ENCODE measurements at regions not wholly inside any gene's neighbourhood (a gene's known extent, or its start where the extent isn't known, plus 50 kb on each side); places are given as distances from the start of the nearest gene placed in this dataset.

- peak in 1 of 2 donors; percentile 20 for TF ChIP-seq POLR2A (IDR thresholded peaks at IDR 0.05)
- no peak for TF ChIP-seq CTCF (IDR thresholded peaks at IDR 0.05 in 4 of 5, conservative IDR thresholded peaks at IDR 0.05 in 1 of 5)
- ATAC-seq (no peak), DNase-seq (no peak)
- Histone ChIP-seq H3K27me3 (no peaks in the 10 kb centered on the region), H3K4me3 (peak overlapping the region; percentile 25 to 81 (median 68)), H3K36me3 (no peaks in the 10 kb centered on the region), H3K9me3 (no peaks in the 10 kb centered on the region), H3K27ac (peak overlapping the region; percentile 91 to 97 (median 94)), H3K4me1 (peaks cover 37 to 74% of the 10 kb centered on the region in 2 donors)
- intact Hi-C loops (cut with DNase I; ENCODE audit: low total_unique reads) (loop anchor here (5.0 to 10.0 kb wide), 2 partner anchors 164 to 1719 kb away; partner anchors contain the start of gene AHCYL2), in situ Hi-C loops (cut with MboI; ENCODE audit: low sequenced_read_pairs in 4 of 4) (no loop called here)
These were observed 209.4 kb upstream of the KLF14 start for GRCh38 chr7:130943336-130943901.

GRCh38 chr7:130943981-130944380 lies 210.0 kb upstream of the KLF14 start:
- TF ChIP-seq POLR2A (IDR thresholded peaks at IDR 0.05) (no peak), CTCF (IDR thresholded peaks at IDR 0.05 in 4 of 5, conservative IDR thresholded peaks at IDR 0.05 in 1 of 5) (no peak)
- peak overlapping the region; percentile 25 to 81 (median 68) for H3K4me3 ChIP-seq
- DNase-seq, result no peak
- in situ Hi-C loops (cut with MboI; ENCODE audit: low sequenced_read_pairs in 4 of 4), result no loop called here
- H3K4me1 ChIP-seq, result peaks cover 42 to 74% of the 10 kb centered on the region in 2 donors
- intact Hi-C loops (cut with DNase I; ENCODE audit: low total_unique reads), result loop anchor here (5.0 to 10.0 kb wide), 2 partner anchors 163 to 1719 kb away; partner anchors contain the start of gene AHCYL2
- H3K36me3 ChIP-seq, result no peaks in the 10 kb centered on the region
- no peaks in the 10 kb centered on the region for H3K27me3 ChIP-seq
- no peak for ATAC-seq
- peak overlapping the region; percentile 91 to 97 (median 94) for H3K27ac ChIP-seq
- H3K9me3 ChIP-seq, result no peaks in the 10 kb centered on the region

- no peaks in the 10 kb centered on the region for H3K27me3 ChIP-seq
- in situ Hi-C loops (cut with MboI; ENCODE audit: low sequenced_read_pairs in 4 of 4), result no loop called here
- peak in 1 of 2 donors; percentile 3 for ATAC-seq
- H3K36me3 ChIP-seq, result no peaks in the 10 kb centered on the region
- intact Hi-C loops (cut with DNase I; ENCODE audit: low total_unique reads), result loop anchor here (5.0 to 10.0 kb wide), 2 partner anchors 162 to 1720 kb away; partner anchors contain the start of gene AHCYL2
- no peak for DNase-seq
- peak overlapping the region in 2 of 4 donors; percentile 67 to 69 for H3K4me3 ChIP-seq
- H3K4me1 ChIP-seq, result peaks cover 52 to 76% of the 10 kb centered on the region in 2 donors
- H3K27ac ChIP-seq, result peak overlapping the region; percentile 91 to 97 (median 94)
- H3K9me3 ChIP-seq, result no peaks in the 10 kb centered on the region
- TF ChIP-seq POLR2A (IDR thresholded peaks at IDR 0.05) (no peak), CTCF (IDR thresholded peaks at IDR 0.05 in 4 of 5, conservative IDR thresholded peaks at IDR 0.05 in 1 of 5) (no peak)
These were observed 211.0 kb upstream of the KLF14 start for GRCh38 chr7:130944997-130945396.

GRCh38 chr7:130945411-130945811 lies 211.4 kb upstream of the KLF14 start:
- peak overlapping the region; percentile 91 to 97 (median 94) for H3K27ac ChIP-seq
- peaks cover 56 to 80% of the 10 kb centered on the region in 2 donors for H3K4me1 ChIP-seq
- no peak for DNase-seq
- no peak for ATAC-seq
- peak overlapping the region in 1 of 4 donors; percentile 18 for H3K4me3 ChIP-seq
- H3K9me3 ChIP-seq, result no peaks in the 10 kb centered on the region
- in situ Hi-C loops (cut with MboI; ENCODE audit: low sequenced_read_pairs in 4 of 4) (no loop called here), intact Hi-C loops (cut with DNase I; ENCODE audit: low total_unique reads) (loop anchor here (10.0 kb wide), 1 partner anchor 1721 kb away; the partner anchor contains the start of gene AHCYL2)
- no peaks in the 10 kb centered on the region for H3K36me3 ChIP-seq
- TF ChIP-seq CTCF (IDR thresholded peaks at IDR 0.05 in 4 of 5, conservative IDR thresholded peaks at IDR 0.05 in 1 of 5) (no peak), POLR2A (IDR thresholded peaks at IDR 0.05) (no peak)
- no peaks in the 10 kb centered on the region for H3K27me3 ChIP-seq

Data from gastrocnemius medialis (tissue), 4 donors.